ENCODE measurements at regions not wholly inside any gene's neighbourhood (a gene's known extent, or its start where the extent isn't known, plus 50 kb on each side); places are given as distances from the start of the nearest gene placed in this dataset.

DNA sequence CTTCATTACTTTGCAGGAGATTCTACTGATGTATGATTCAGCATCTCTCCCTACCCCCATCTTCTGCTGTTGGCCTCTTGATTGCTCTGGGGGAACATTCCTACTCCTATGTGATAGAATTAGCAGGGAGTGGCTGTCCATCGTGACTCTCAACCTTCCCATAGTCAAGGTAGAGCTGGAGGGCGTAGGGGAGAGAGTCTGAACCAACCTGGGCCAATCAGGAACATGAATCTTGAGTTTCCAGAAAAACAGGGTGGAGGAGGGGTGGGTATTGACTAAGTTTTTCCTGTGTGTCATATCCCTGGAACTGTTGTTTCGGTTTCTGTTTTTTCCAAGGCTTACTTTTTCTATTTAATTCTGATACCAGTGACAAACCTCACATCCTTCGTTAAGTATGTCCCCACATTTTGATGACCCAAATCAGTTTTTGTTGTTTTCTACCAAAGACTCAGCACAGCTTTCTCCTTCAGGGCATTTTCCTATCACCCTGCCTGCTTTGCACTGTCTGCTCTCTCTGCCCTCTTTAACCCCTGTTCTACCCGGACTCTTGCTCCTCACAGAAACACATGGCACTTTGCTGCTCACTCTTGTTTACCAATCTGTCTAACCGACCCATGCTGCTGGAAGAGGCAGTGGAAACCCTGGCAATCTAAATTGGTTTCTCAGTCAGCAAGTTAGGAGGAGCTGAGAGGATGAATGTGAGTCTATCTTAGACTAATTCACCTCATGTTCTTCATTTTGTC, 1428.3 kb downstream of the AACS start:
- TF ChIP-seq, protein P1, sequence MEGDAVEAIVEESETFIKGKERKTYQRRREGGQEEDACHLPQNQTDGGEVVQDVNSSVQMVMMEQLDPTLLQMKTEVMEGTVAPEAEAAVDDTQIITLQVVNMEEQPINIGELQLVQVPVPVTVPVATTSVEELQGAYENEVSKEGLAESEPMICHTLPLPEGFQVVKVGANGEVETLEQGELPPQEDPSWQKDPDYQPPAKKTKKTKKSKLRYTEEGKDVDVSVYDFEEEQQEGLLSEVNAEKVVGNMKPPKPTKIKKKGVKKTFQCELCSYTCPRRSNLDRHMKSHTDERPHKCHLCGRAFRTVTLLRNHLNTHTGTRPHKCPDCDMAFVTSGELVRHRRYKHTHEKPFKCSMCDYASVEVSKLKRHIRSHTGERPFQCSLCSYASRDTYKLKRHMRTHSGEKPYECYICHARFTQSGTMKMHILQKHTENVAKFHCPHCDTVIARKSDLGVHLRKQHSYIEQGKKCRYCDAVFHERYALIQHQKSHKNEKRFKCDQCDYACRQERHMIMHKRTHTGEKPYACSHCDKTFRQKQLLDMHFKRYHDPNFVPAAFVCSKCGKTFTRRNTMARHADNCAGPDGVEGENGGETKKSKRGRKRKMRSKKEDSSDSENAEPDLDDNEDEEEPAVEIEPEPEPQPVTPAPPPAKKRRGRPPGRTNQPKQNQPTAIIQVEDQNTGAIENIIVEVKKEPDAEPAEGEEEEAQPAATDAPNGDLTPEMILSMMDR (IDR thresholded peaks at IDR 0.05; ENCODE audit: borderline replicate concordance, insufficient read depth, low read depth, low read length): no peak

DNA sequence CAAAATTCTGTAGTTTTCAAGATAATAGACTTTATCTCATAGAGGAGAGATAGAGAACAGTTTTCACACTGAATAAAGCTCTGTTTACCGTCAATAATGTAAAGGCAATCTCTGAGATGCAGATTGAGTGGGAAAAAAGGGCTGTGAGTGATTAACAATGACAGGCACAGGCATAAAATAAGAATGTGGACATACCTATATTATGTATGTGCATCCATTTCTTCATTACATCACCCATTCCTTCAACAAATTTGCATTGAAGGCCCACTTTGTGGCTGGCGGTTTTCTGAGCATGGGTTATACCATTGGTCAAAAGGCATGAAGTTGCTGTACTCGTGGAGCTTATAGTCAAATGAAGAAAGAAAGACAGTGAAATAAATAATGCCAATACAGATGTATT, 1431.0 kb downstream of the AACS start:
- H3K4me3 ChIP-seq (ENCODE audit: low read depth, low read length): no peak overlapping the region
- TF ChIP-seq, protein P1 (IDR thresholded peaks at IDR 0.05; ENCODE audit: borderline replicate concordance, insufficient read depth, low read depth, low read length): no peak

More for the DNA sequence above, 1428.3 kb downstream of the AACS start:
- no peak overlapping the region for H3K4me3 ChIP-seq (ENCODE audit: low read depth, low read length)

DNA sequence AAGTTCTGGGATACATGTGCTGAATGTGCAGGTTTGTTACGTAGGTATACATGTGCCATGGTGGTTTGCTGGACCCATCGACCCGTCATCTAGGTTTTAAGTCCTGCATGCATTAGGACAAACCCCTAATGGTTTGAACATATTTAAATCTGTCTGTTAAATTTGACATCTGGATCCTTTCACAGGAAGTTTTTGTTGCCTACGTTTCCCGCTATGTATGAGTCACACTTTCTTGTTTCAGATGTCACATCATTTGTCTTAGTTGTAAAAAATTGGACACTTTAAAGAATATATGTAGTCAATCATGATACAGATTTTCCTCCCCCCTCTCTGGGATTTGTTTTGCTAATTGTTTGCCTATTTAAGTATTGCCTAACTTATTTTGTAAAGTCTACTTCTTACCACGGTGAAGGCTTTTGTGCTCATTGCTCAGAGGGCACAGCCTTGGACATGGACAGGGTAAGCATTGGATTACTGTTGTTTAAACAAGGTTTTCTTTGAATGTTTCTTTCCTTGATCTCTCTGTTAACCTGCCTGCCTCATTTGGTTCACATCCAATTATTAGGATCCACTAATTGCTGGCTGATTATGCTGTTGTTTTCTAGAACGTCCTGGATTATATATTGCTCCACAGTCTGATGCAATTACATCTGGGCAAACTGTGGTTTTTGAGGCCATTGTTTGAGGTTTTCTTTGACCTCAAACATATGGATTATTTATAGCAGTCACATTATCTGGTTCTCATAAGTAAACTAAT, 1441.4 kb downstream of the AACS start:
- TF ChIP-seq, protein P1 (IDR thresholded peaks at IDR 0.05; ENCODE audit: borderline replicate concordance, insufficient read depth, low read depth, low read length): no peak

DNA sequence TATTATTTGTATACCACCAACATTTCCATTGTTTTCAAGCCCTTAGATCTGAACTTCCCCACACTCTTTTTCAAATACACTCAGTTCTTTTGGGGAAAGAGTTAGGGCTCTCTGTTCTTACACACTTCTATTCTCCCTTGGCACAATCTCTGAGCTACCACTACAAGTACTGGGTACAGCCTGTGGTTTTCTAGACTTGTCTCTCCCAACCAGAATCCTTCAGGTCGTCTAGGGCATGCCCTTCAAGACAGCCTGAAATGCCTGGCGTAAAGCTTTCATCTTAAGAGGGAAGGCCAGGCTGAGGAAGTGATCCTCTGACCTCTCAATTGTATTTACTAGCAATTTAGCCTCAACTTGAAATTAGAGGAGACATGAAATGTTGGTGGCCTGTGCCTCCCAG, 1442.0 kb downstream of the AACS start:
- TF ChIP-seq, protein P1 (IDR thresholded peaks at IDR 0.05; ENCODE audit: borderline replicate concordance, insufficient read depth, low read depth, low read length): no peak
- no peak overlapping the region for H3K4me3 ChIP-seq (ENCODE audit: low read depth, low read length)

More for the DNA sequence above, 1441.4 kb downstream of the AACS start:
- no peak overlapping the region for H3K4me3 ChIP-seq (ENCODE audit: low read depth, low read length)

DNA sequence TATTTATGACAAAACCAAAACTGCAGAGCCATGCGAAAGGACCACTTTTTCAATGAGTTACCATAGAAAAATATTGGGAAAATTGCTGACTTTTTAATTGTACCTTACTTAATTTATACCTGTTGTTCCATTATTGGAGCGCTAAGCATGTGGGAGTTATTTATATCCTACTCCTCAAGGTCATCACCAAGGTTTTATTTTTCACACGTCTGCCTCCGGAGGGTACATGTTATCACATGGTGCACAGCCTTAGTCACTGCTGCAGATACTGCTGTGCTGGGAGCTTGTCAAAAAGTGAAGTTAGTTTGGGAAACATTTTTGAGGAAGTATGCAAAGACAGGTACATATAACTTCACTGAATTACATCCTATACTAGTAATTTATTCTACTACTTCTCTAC, 1444.3 kb downstream of the AACS start:
- H3K4me3 ChIP-seq (ENCODE audit: low read depth, low read length): no peak overlapping the region
- TF ChIP-seq, protein P1 (IDR thresholded peaks at IDR 0.05; ENCODE audit: borderline replicate concordance, insufficient read depth, low read depth, low read length): no peak

DNA sequence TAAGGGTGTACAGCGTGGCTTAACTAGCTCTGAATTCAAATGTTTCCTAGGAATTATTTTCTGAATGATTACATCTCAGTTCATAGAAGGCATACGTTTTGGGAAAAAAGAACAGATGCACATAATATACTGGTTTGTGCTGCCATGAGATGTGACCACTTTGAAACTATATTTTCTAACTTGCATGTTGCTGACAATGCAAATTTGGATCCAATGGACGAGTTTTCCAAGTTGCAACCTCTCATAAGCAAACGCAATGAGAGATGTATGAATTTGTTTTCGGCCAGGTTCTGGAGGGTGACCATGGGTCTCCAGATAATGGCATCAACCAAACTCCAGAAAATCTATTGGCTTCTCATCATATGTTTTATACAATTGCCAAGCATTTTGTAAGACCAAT, 1445.4 kb downstream of the AACS start:
- TF ChIP-seq, protein P1 (IDR thresholded peaks at IDR 0.05; ENCODE audit: borderline replicate concordance, insufficient read depth, low read depth, low read length): no peak
- H3K4me3 ChIP-seq (ENCODE audit: low read depth, low read length): no peak overlapping the region

All from GM12875 (cell line).